NB4 (cell line): ENCODE measurements at regions not wholly inside any gene's neighbourhood (a gene's known extent, or its start where the extent isn't known, plus 50 kb on each side); places are given as distances from the start of the nearest gene placed in this dataset.

Source experiments
- POLR2A ChIP-seq: IDR thresholded peaks from 2 replicates; pipeline ENCODE4 v1.6.1; 2011; ENCODE audit warnings: mild to moderate bottlenecking; ENCODE audit not compliant: insufficient read length; ENCODE audit errors: extremely low read depth
- TF ChIP-seq, protein P1 (sequence below): IDR thresholded peaks from one replicate; pipeline ENCODE4 v1.5.1; 2012; ENCODE audit warnings: low read depth, low read length

- TF ChIP-seq POLR2A: no peak
- TF ChIP-seq, protein P1, sequence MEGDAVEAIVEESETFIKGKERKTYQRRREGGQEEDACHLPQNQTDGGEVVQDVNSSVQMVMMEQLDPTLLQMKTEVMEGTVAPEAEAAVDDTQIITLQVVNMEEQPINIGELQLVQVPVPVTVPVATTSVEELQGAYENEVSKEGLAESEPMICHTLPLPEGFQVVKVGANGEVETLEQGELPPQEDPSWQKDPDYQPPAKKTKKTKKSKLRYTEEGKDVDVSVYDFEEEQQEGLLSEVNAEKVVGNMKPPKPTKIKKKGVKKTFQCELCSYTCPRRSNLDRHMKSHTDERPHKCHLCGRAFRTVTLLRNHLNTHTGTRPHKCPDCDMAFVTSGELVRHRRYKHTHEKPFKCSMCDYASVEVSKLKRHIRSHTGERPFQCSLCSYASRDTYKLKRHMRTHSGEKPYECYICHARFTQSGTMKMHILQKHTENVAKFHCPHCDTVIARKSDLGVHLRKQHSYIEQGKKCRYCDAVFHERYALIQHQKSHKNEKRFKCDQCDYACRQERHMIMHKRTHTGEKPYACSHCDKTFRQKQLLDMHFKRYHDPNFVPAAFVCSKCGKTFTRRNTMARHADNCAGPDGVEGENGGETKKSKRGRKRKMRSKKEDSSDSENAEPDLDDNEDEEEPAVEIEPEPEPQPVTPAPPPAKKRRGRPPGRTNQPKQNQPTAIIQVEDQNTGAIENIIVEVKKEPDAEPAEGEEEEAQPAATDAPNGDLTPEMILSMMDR: no peak
These were observed 61.7 kb upstream of the MBNL2 start for GRCh38 chr13:97160421-97160820.
